NT2/D1 (cell line): ENCODE measurements at regions not wholly inside any gene's neighbourhood (a gene's known extent, or its start where the extent isn't known, plus 50 kb on each side); places are given as distances from the start of the nearest gene placed in this dataset.

ENCODE experiments used
- SUZ12 ChIP-seq: IDR thresholded peaks from 2 replicates; pipeline ENCODE4 v1.6.1; 2011; ENCODE audit not compliant: insufficient read length, insufficient read depth; ENCODE audit errors: extremely low read depth
- YY1 ChIP-seq: IDR thresholded peaks from 2 replicates; pipeline ENCODE4 v1.6.1; 2011; ENCODE audit not compliant: insufficient read length, insufficient read depth
- ZNF274 ChIP-seq: IDR thresholded peaks from 2 replicates; pipeline ENCODE4 v1.6.1; 2011; ENCODE audit warnings: mild to moderate bottlenecking, low read depth, low read length

DNA sequence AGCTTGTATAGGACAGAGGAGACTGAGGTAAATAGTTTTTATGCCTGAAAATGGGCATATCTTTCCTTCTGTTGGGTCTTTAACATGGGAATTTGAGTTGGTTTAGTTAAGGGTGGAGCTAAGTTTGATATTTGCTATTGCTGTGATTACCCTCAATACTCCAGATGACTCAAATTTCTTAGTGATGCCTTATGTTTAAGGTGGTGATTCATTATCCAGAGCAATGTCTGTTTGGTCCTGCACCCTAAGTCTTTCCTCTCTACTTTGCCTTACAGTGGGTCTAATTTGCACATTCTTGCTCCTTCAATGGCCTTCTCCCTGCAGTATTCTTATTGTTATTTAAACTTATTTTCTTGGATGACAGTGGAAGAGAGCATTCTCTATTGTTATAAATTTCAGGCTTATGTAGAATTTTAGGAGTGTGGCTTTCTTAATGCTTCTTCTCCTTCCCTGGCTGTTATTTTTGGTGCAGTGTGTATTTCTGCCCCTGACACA lies 312.9 kb upstream of the RPS23 start:
- TF ChIP-seq YY1 (no peak), ZNF274 (no peak), SUZ12 (no peak)
